Adrenal gland (tissue), 9 donors: ENCODE measurements at regions not wholly inside any gene's neighbourhood (a gene's known extent, or its start where the extent isn't known, plus 50 kb on each side); places are given as distances from the start of the nearest gene placed in this dataset.

Experiments
- DNase-seq, 7 donors: peaks; one replicate each; pipeline ENCODE4 v3.0.0-alpha.2; 2019 to 2020
- H3K27ac ChIP-seq, 5 donors: fragments of 200-600 bp; sonication (generic) in 4 of 5; 1 replicate in 3 of 5; 2 replicates in 2 of 5; pipeline versions ENCODE4 v1.5.1 to v1.8.0; 2016 to 2020; ENCODE audit warnings: mild to moderate bottlenecking in 1 of 5
- H3K27me3 ChIP-seq: fragments of 200-600 bp; 2 replicates; pipeline ENCODE4 v1.8.0; 2021
- H3K36me3 ChIP-seq, 2 donors: fragments of 200-600 bp; replicated peaks in 1 of 2; 1 replicate in 1 of 2; 2 replicates in 1 of 2; pipeline versions ENCODE4 v1.5.1 to v1.8.0; 2018 to 2022
- H3K4me1 ChIP-seq, 2 donors: fragments of 200-600 bp; replicated peaks in 1 of 2; 1 replicate in 1 of 2; 2 replicates in 1 of 2; pipeline versions ENCODE4 v1.5.1 to v1.8.0; 2018 to 2021
- H3K4me3 ChIP-seq, 4 donors: fragments of 200-600 bp; sonication (generic) in 3 of 4; one replicate each; pipeline ENCODE4 v1.5.1; 2016 to 2018
- H3K9me3 ChIP-seq, 3 donors: fragments of 200-600 bp; sonication (generic) in 1 of 3; replicated peaks in 1 of 3; 1 replicate in 2 of 3; 2 replicates in 1 of 3; pipeline versions ENCODE4 v1.5.1 to v1.8.0; 2016 to 2021
- POLR2A ChIP-seq, 2 donors: fragments of 450-650 bp; IDR thresholded peaks; one replicate each; pipeline ENCODE4 v1.6.1; 2017; ENCODE audit warnings: antibody characterized with exemption in 2 of 2, mild to moderate bottlenecking in 2 of 2, moderate library complexity in 1 of 2
- WGBS, 4 donors: extraction: QIAGEN DNeasy Blood & Tissue Kit in 2 of 4; methylation state at CpG; one replicate each; pipeline versions ENCODE4 v1.1.5 to v1.1.7; 2013 to 2017; 5-methylcytosine and 5-hydroxymethylcytosine counted together
- intact Hi-C, 2 donors: fragments of 100-400 bp; cut with DNase I; formaldehyde crosslinking; loops; one replicate each; pipeline versions ENCODE4 v1.14.1 to v1.15.0; 2022 to 2023
- TF ChIP-seq, protein P1 (sequence below), 6 experiments: fragments of 450-650 bp in 4 of 6; fragments of 200-600 bp in 2 of 6; sonication (generic) in 1 of 6; IDR thresholded peaks; 1 replicate in 5 of 6; 2 replicates in 1 of 6; pipeline versions ENCODE4 v1.5.1 to v1.8.0; 2016 to 2021; ENCODE audit warnings: antibody characterized with exemption in 6 of 6, mild to moderate bottlenecking in 2 of 6, moderate library complexity in 1 of 6
- donor health status: healthy with polysubstance abuse.
- donor health status: Bipolar disorder and iron deficiency.
- donor health status: DM: yes; HTN: yes; CAD: no.
- donor health status: DM: no; HTN: no; CAD: no.
- donor health status: DM: no; HTN: no; CAD: no.

DNA sequence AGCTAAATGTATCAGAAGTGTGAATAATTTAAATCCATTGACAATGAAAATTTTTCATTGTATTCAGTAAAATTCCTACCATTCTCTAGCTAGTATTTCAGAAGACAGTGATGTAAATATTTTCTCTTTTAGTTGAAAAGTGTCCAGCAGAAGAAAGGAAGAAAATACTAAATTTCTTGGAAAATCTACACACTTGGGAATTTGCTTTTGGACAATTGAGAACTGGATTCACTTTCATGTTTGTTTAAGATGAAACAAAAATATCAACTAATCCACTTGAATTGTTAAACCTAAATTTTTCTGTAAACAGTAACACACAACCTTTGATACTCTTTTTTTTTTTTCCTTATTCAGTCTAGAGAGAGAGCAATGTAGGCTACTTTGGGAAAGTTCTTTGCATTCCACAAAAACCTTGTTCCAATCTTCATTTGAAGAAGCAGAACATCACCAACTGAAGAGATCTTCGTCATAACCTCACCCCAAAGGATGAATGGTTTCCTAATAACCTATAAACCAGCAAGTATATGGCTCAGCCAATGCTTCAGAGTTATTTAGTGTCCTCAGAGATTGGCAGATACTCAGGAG is 155.1 kb upstream of the GORAB start:
- Histone ChIP-seq H3K4me1 (no peaks in the 10 kb centered on the region), H3K4me3 (no peak overlapping the region), H3K27me3 (no peaks in the 10 kb centered on the region), H3K36me3 (no peaks in the 10 kb centered on the region), H3K27ac (no peak overlapping the region), H3K9me3 (no peaks in the 10 kb centered on the region)
- intact Hi-C loops, result no loop called here
- TF ChIP-seq, protein P1, sequence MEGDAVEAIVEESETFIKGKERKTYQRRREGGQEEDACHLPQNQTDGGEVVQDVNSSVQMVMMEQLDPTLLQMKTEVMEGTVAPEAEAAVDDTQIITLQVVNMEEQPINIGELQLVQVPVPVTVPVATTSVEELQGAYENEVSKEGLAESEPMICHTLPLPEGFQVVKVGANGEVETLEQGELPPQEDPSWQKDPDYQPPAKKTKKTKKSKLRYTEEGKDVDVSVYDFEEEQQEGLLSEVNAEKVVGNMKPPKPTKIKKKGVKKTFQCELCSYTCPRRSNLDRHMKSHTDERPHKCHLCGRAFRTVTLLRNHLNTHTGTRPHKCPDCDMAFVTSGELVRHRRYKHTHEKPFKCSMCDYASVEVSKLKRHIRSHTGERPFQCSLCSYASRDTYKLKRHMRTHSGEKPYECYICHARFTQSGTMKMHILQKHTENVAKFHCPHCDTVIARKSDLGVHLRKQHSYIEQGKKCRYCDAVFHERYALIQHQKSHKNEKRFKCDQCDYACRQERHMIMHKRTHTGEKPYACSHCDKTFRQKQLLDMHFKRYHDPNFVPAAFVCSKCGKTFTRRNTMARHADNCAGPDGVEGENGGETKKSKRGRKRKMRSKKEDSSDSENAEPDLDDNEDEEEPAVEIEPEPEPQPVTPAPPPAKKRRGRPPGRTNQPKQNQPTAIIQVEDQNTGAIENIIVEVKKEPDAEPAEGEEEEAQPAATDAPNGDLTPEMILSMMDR (IDR thresholded peaks at IDR 0.05), result no peak
- no peak for TF ChIP-seq POLR2A (IDR thresholded peaks at IDR 0.05)
- 0% methylated on average over 1 of the region's 1 CpG for WGBS, 4 donors
- no peak for DNase-seq

DNA sequence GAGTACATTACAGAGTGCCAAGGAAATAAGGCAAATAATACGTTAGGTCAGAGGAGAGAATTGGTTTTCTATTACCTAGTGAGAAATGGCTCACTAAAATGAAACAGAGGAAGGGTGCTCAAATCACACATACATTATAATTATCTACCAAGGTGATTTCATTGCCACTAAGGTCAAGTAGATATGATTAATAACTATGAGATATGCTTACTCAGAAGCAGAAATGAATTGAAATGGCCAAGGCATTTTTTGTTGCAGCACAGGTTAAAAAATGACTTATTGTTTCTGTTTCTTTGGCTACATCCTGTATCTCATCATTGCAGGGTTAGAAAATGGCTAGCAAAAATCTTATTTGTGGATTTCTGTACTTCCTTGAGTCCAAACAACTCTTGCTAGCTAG is 154.5 kb upstream of the GORAB start:
- H3K27ac ChIP-seq, result no peak overlapping the region
- H3K27me3 ChIP-seq, result no peaks in the 10 kb centered on the region
- no peak overlapping the region for H3K4me3 ChIP-seq
- DNase-seq, result no peak
- no peak for TF ChIP-seq POLR2A (IDR thresholded peaks at IDR 0.05)
- TF ChIP-seq, protein P1 (IDR thresholded peaks at IDR 0.05), result no peak
- no peaks in the 10 kb centered on the region for H3K4me1 ChIP-seq
- no peaks in the 10 kb centered on the region for H3K9me3 ChIP-seq
- intact Hi-C loops, result no loop called here
- H3K36me3 ChIP-seq, result no peaks in the 10 kb centered on the region
- WGBS, 4 donors, result 74 to 88% (median 82%) methylated on average over 1 of the region's 1 CpG

DNA sequence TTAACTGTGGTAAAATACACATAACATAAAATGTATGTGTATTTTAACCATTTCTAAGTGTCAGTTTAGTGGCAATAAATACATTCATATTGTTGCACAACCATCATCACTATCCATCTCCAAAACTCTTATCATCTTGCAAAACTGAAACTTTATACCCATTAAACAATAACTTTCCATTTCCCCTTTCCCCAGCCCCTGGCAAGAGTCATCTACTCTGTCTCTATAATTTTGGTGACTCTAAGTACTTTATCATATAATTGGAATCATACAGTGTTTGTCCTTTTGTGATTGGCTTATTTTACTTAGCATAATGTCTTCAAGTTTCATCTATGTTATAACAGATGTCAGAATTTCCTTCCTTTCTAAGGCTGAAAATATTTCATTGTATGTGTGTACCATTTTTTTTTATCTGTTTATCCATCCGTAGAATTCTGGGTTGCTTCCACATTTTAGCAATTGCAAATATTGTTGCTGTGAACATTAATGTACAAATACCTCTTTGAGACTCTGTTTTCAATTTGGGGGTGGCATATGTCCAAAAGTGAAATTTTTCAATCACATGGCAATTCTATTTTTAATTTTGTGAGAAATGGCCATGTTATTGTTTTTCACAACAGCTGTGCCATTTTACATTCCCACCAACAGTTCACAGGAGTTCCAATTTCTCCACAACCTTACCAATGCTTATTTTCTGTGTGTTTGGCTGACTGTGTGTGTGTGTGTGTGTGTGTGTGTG is 153.9 kb upstream of the GORAB start:
- Histone ChIP-seq H3K9me3 (no peaks in the 10 kb centered on the region), H3K27me3 (no peaks in the 10 kb centered on the region), H3K4me1 (no peaks in the 10 kb centered on the region), H3K27ac (no peak overlapping the region), H3K4me3 (no peak overlapping the region), H3K36me3 (no peaks in the 10 kb centered on the region)
- intact Hi-C loops, result no loop called here
- TF ChIP-seq POLR2A (IDR thresholded peaks at IDR 0.05), result no peak
- TF ChIP-seq, protein P1 (IDR thresholded peaks at IDR 0.05), result no peak
- no peak for DNase-seq
- WGBS, 4 donors, result 30 to 49% (median 37%) methylated on average over 1 of the region's 1 CpG

DNA sequence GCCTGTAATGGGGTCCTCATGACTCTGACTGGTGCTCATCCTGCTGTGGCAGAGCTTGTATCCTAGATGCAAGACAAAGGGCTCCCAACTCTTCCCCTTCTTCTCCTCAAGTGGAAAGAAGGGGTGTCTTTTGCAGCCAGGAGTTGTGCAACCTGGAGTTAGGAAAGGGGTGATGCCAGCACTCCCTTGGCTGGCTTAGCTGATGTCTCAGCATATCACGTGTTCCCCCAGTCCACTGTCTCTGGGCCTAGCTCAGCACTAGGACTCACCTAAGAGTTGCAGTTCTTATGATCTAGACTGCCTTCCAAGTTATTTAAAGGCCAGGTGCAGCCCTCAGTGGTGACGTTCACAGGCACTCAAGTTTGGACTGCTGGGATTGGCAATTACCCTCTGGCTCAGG is 146.2 kb upstream of the GORAB start:
- no peaks in the 10 kb centered on the region for H3K27me3 ChIP-seq
- WGBS, 4 donors, result 85 to 99% (median 94%) methylated on average over 2 of the region's 2 CpGs
- intact Hi-C loops, result no loop called here
- H3K27ac ChIP-seq, result no peak overlapping the region
- H3K4me3 ChIP-seq, result no peak overlapping the region
- no peaks in the 10 kb centered on the region for H3K9me3 ChIP-seq
- no peaks in the 10 kb centered on the region for H3K36me3 ChIP-seq
- H3K4me1 ChIP-seq, result no peaks in the 10 kb centered on the region
- DNase-seq, result no peak
- TF ChIP-seq, protein P1 (IDR thresholded peaks at IDR 0.05), result no peak
- no peak for TF ChIP-seq POLR2A (IDR thresholded peaks at IDR 0.05)
